CD14-positive monocyte (primary cell): ENCODE measurements at regions not wholly inside any gene's neighbourhood (a gene's known extent, or its start where the extent isn't known, plus 50 kb on each side); places are given as distances from the start of the nearest gene placed in this dataset.

ENCODE experiments used
- DNase-seq, 3 donors: peaks; one replicate each; pipeline ENCODE4 v3.0.0-alpha.2; 2011 to 2022
- H2AFZ ChIP-seq: 2 replicates; pipeline ENCODE4 v1.6.0; 2012; ENCODE audit warnings: mild to moderate bottlenecking, low read depth, low read length, inconsistent platforms; ENCODE audit not compliant: insufficient read depth, poor library complexity, severe bottlenecking
- H3K27ac ChIP-seq, 2 donors: 1 replicate in 1 of 2; 2 replicates in 1 of 2; pipeline ENCODE4 v1.5.1; 2012 to 2013; ENCODE audit warnings: low read length in 2 of 2, control low read depth in 1 of 2, inconsistent platforms in 1 of 2, low read depth in 1 of 2, mild to moderate bottlenecking in 1 of 2
- H3K27me3 ChIP-seq, 2 donors: one replicate each; pipeline versions ENCODE4 v1.6.0 to v1.6.1; 2011 to 2013; ENCODE audit warnings: low read length in 2 of 2; ENCODE audit not compliant: control insufficient read depth in 2 of 2, insufficient read depth in 2 of 2
- H3K36me3 ChIP-seq, 2 donors: replicated peaks in 1 of 2; 1 replicate in 1 of 2; 2 replicates in 1 of 2; pipeline versions ENCODE4 v1.5.1 to v1.6.1; 2012 to 2013; ENCODE audit warnings: low read length in 2 of 2, control low read depth in 1 of 2, inconsistent platforms in 1 of 2, mild to moderate bottlenecking in 1 of 2; ENCODE audit not compliant: insufficient read depth in 2 of 2, control insufficient read depth in 1 of 2
- H3K4me1 ChIP-seq, 2 donors: 1 replicate in 1 of 2; 2 replicates in 1 of 2; pipeline versions ENCODE4 v1.5.1 to v1.6.1; 2012 to 2013; ENCODE audit warnings: low read length in 2 of 2, control low read depth in 1 of 2, inconsistent platforms in 1 of 2, mild to moderate bottlenecking in 1 of 2, moderate library complexity in 1 of 2; ENCODE audit not compliant: insufficient read depth in 2 of 2, control insufficient read depth in 1 of 2
- H3K4me2 ChIP-seq: replicated peaks from 2 replicates; pipeline ENCODE3; 2012; ENCODE audit warnings: low read length, moderate library complexity, mild to moderate bottlenecking; ENCODE audit not compliant: poor library complexity, severe bottlenecking; ENCODE audit errors: extremely low read depth
- H3K4me3 ChIP-seq, 3 experiments: fragments of 200-600 bp in 1 of 3; sonication (generic) in 1 of 3; replicated peaks in 1 of 3; 1 replicate in 2 of 3; 2 replicates in 1 of 3; pipeline ENCODE4 v1.5.1; 2011 to 2013; ENCODE audit warnings: low read length in 3 of 3, mild to moderate bottlenecking in 3 of 3, control low read depth in 2 of 3, low read depth in 2 of 3, inconsistent platforms in 1 of 3, moderate library complexity in 1 of 3
- H3K79me2 ChIP-seq: 2 replicates; pipeline ENCODE4 v1.6.0; 2012; ENCODE audit warnings: mild to moderate bottlenecking, control low read depth, inconsistent platforms, low read length, moderate library complexity; ENCODE audit not compliant: insufficient read depth
- H3K9ac ChIP-seq: 2 replicates; pipeline ENCODE4 v1.6.0; 2017; ENCODE audit warnings: low read length, mild to moderate bottlenecking; ENCODE audit not compliant: insufficient read depth, poor library complexity, severe bottlenecking
- H3K9me3 ChIP-seq, 2 donors: replicated peaks in 1 of 2; 1 replicate in 1 of 2; 2 replicates in 1 of 2; pipeline versions ENCODE4 v1.5.1 to v1.6.1; 2012 to 2013; ENCODE audit warnings: low read length in 2 of 2, control low read depth in 1 of 2; ENCODE audit not compliant: control insufficient read depth in 1 of 2, insufficient read depth in 1 of 2
- H4K20me1 ChIP-seq: 2 replicates; pipeline ENCODE4 v1.6.0; 2012; ENCODE audit warnings: mild to moderate bottlenecking, low read length, control low read depth, moderate library complexity; ENCODE audit not compliant: insufficient read depth
- H3K27ac Mint-ChIP-seq, 7 donors: one replicate each; pipeline ENCODE4 v1.8.0; 2020; ENCODE audit warnings: mild to moderate bottlenecking in 7 of 7, mixed read lengths in 7 of 7, moderate library complexity in 6 of 7, inconsistent platforms in 2 of 7
- H3K27me3 Mint-ChIP-seq, 3 donors: one replicate each; pipeline ENCODE4 v1.8.0; 2021 to 2022; ENCODE audit warnings: low read depth in 3 of 3, mild to moderate bottlenecking in 3 of 3, mixed read lengths in 3 of 3, moderate library complexity in 3 of 3, inconsistent platforms in 1 of 3
- H3K36me3 Mint-ChIP-seq, 2 donors: one replicate each; pipeline ENCODE4 v1.8.0; 2020; ENCODE audit warnings: mixed read lengths in 2 of 2, inconsistent platforms in 1 of 2, mild to moderate bottlenecking in 1 of 2
- H3K4me1 Mint-ChIP-seq: one replicate; pipeline ENCODE4 v1.8.0; 2020; ENCODE audit warnings: mild to moderate bottlenecking, mixed read lengths
- H3K4me3 Mint-ChIP-seq, 2 donors: one replicate each; pipeline ENCODE4 v1.8.0; 2020; ENCODE audit warnings: mild to moderate bottlenecking in 2 of 2, mixed read lengths in 2 of 2, moderate library complexity in 1 of 2
- H3K9me3 Mint-ChIP-seq, 7 donors: one replicate each; pipeline ENCODE4 v1.8.0; 2020 to 2022; ENCODE audit warnings: mixed read lengths in 7 of 7, mild to moderate bottlenecking in 6 of 7, moderate library complexity in 6 of 7, inconsistent platforms in 2 of 7
- WGBS: methylation state at CpG from one replicate; pipeline ENCODE4 v1.1.5; 2013; ENCODE audit warnings: missing lambda C conversion rate; ENCODE audit not compliant: insufficient coverage; 5-methylcytosine and 5-hydroxymethylcytosine counted together
- intact Hi-C, 2 donors: fragments of 100-400 bp; cut with micrococcal nuclease; formaldehyde crosslinking; loops; one replicate each; pipeline versions ENCODE4 v1.15.0 to v1.15.1; 2023
- TF ChIP-seq, protein P1 (sequence below): fragments of 200-600 bp; IDR thresholded peaks from one replicate; pipeline ENCODE4 v1.8.0; 2022; ENCODE audit warnings: antibody characterized with exemption, mild to moderate bottlenecking

DNA sequence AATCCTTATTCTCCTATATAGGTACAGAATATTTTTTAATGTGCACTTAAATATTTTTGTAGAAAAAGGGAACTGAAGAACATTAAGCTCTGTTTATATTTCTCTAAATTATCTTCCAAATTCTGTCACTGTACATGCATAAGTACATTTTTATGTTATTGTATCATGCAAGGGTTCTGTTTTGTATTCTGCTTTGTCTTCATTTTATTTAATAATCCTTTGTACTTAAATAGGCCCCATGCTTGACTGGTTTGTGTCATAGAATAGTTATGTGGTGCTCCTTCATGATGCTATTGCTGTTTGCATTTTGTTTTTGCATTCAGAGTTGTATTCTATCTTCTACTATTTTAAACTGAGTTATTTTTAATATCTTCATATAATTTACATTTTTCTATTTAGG is 111.9 kb upstream of the EDNRA start:
- no peaks in the 10 kb centered on the region for H4K20me1 ChIP-seq
- peaks cover 0 to 9% (median 4%) of the 10 kb centered on the region in 7 donors for H3K9me3 Mint-ChIP-seq
- H3K79me2 ChIP-seq: no peaks in the 10 kb centered on the region
- H3K4me2 ChIP-seq: no peak overlapping the region
- H3K4me1 ChIP-seq: no peaks in the 10 kb centered on the region
- DNase-seq: no peak
- H3K36me3 Mint-ChIP-seq: no peaks in the 10 kb centered on the region
- H3K4me3 Mint-ChIP-seq: no peak overlapping the region
- H3K9me3 ChIP-seq: peaks cover 0 to 2% of the 10 kb centered on the region in 2 donors
- H2AFZ ChIP-seq: no peak overlapping the region
- no peak overlapping the region for H3K9ac ChIP-seq
- H3K27ac ChIP-seq: no peak overlapping the region
- intact Hi-C loops: no loop called here
- TF ChIP-seq, protein P1, sequence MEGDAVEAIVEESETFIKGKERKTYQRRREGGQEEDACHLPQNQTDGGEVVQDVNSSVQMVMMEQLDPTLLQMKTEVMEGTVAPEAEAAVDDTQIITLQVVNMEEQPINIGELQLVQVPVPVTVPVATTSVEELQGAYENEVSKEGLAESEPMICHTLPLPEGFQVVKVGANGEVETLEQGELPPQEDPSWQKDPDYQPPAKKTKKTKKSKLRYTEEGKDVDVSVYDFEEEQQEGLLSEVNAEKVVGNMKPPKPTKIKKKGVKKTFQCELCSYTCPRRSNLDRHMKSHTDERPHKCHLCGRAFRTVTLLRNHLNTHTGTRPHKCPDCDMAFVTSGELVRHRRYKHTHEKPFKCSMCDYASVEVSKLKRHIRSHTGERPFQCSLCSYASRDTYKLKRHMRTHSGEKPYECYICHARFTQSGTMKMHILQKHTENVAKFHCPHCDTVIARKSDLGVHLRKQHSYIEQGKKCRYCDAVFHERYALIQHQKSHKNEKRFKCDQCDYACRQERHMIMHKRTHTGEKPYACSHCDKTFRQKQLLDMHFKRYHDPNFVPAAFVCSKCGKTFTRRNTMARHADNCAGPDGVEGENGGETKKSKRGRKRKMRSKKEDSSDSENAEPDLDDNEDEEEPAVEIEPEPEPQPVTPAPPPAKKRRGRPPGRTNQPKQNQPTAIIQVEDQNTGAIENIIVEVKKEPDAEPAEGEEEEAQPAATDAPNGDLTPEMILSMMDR: no peak
- H3K27me3 ChIP-seq: no peaks in the 10 kb centered on the region
- H3K36me3 ChIP-seq: no peaks in the 10 kb centered on the region
- H3K4me3 ChIP-seq: no peak overlapping the region
- H3K27me3 Mint-ChIP-seq: peaks cover 0 to 1% (median 0%) of the 10 kb centered on the region in 3 donors
- H3K27ac Mint-ChIP-seq: no peak overlapping the region
- H3K4me1 Mint-ChIP-seq: no peaks in the 10 kb centered on the region

DNA sequence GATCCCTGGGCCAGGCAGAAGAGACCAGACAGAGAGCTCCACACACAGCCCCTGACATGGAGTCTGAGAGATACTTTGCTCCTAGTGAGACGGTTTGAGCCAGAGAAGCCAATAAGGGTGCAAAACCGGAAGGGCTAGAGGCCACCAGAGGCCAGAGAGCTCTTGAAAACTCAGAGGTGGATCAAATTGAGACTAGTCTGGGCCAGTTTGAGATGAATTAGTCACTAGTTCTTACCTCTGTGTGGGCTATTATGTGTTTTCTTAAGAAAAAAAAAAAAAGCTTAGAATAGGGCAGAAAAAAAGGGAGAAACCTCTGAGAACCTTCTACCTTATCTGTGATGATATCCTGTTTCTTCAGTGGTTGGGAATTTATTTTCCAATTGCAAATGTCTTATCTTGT is 110.4 kb upstream of the EDNRA start:
- DNase-seq: no peak
- no peaks in the 10 kb centered on the region for H3K36me3 ChIP-seq
- WGBS: 89% methylated on average over 2 of the region's 2 CpGs
- H3K4me3 ChIP-seq: no peak overlapping the region
- intact Hi-C loops: no loop called here
- H3K9ac ChIP-seq: no peak overlapping the region
- no peaks in the 10 kb centered on the region for H4K20me1 ChIP-seq
- H3K27ac Mint-ChIP-seq: no peak overlapping the region
- H3K4me1 ChIP-seq: no peaks in the 10 kb centered on the region
- H3K4me3 Mint-ChIP-seq: no peak overlapping the region
- H3K27me3 ChIP-seq: no peaks in the 10 kb centered on the region
- H3K27ac ChIP-seq: no peak overlapping the region
- H3K27me3 Mint-ChIP-seq: peaks cover 0 to 1% (median 0%) of the 10 kb centered on the region in 3 donors
- peaks cover 0 to 9% (median 3%) of the 10 kb centered on the region in 7 donors for H3K9me3 Mint-ChIP-seq
- H3K4me2 ChIP-seq: no peak overlapping the region
- H3K9me3 ChIP-seq: peaks cover 0 to 2% of the 10 kb centered on the region in 2 donors
- H3K79me2 ChIP-seq: no peaks in the 10 kb centered on the region
- H3K36me3 Mint-ChIP-seq: no peaks in the 10 kb centered on the region
- H2AFZ ChIP-seq: no peak overlapping the region
- H3K4me1 Mint-ChIP-seq: no peaks in the 10 kb centered on the region
- TF ChIP-seq, protein P1: no peak
